ENCODE measurements at regions not wholly inside any gene's neighbourhood (a gene's known extent, or its start where the extent isn't known, plus 50 kb on each side); places are given as distances from the start of the nearest gene placed in this dataset.

- Histone ChIP-seq H3K27me3 (replicated peaks) (no peaks in the 10 kb centered on the region), H3K36me3 (replicated peaks) (no peaks in the 10 kb centered on the region), H3K4me3 (ENCODE audit: low read depth, low read length) (no peak overlapping the region), H3K27ac (no peak overlapping the region)
- DNase-seq = no peak
- TF ChIP-seq, protein P1, sequence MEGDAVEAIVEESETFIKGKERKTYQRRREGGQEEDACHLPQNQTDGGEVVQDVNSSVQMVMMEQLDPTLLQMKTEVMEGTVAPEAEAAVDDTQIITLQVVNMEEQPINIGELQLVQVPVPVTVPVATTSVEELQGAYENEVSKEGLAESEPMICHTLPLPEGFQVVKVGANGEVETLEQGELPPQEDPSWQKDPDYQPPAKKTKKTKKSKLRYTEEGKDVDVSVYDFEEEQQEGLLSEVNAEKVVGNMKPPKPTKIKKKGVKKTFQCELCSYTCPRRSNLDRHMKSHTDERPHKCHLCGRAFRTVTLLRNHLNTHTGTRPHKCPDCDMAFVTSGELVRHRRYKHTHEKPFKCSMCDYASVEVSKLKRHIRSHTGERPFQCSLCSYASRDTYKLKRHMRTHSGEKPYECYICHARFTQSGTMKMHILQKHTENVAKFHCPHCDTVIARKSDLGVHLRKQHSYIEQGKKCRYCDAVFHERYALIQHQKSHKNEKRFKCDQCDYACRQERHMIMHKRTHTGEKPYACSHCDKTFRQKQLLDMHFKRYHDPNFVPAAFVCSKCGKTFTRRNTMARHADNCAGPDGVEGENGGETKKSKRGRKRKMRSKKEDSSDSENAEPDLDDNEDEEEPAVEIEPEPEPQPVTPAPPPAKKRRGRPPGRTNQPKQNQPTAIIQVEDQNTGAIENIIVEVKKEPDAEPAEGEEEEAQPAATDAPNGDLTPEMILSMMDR (IDR thresholded peaks at IDR 0.05; ENCODE audit: low read depth, low read length, missing control alignments) = no peak
- in situ Hi-C loops (cut with HindIII; ENCODE audit: low pct_ligation_motif_present, low sequenced_read_pairs) = no loop called here
Measured at GRCh38 chr10:34918060-34918775, 103.1 kb upstream of the PARD3 start.

DNA sequence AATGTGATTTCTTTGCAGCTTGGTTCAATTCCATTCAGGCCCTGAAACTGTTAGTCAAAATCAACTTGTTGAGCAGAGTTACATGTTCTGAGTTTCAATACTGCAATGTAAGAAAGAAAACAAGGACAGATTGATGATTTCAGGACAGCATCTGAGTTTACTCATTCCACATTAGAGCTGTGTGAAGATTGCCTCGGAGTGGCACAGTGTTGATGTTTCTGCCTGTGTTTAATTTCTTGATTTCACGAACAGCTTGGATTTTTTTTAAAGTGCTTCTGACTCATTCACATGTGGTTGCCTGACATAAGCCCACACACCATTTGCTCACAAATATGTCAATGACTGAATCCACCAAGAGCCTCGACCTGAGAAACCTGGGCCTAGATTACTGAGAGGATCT, 101.2 kb upstream of the PARD3 start:
- no peak overlapping the region for H3K27ac ChIP-seq
- TF ChIP-seq, protein P1 (IDR thresholded peaks at IDR 0.05; ENCODE audit: low read depth, low read length, missing control alignments) = no peak
- H3K36me3 ChIP-seq (replicated peaks) = no peaks in the 10 kb centered on the region
- H3K27me3 ChIP-seq (replicated peaks) = no peaks in the 10 kb centered on the region
- in situ Hi-C loops (cut with HindIII; ENCODE audit: low pct_ligation_motif_present, low sequenced_read_pairs) = no loop called here
- no peak overlapping the region for H3K4me3 ChIP-seq (ENCODE audit: low read depth, low read length)
- DNase-seq = peak; percentile 64

DNA sequence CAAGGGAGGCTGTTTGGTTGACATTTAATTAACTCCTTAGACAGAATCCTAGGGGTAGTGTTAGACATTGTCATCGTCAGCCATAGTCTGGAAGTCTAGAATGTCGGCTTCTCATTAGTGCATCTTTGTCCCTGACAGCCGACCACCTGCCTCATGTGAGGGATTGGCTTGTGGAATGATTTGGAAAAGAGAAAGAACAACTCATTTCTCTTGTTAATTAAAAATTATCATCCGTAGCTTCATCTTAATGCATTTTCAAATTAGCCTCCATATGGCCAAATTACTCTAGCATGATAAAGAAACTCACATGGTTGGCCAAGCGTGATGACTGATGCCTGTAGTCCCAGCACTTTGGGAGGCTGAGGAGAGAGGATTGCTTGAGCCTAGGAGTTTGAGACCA, 97.7 kb upstream of the PARD3 start:
- TF ChIP-seq, protein P1 (IDR thresholded peaks at IDR 0.05; ENCODE audit: low read depth, low read length, missing control alignments) = no peak
- Histone ChIP-seq H3K4me3 (ENCODE audit: low read depth, low read length) (no peak overlapping the region), H3K27ac (no peak overlapping the region), H3K36me3 (replicated peaks) (no peaks in the 10 kb centered on the region), H3K27me3 (replicated peaks) (no peaks in the 10 kb centered on the region)
- no peak for DNase-seq
- in situ Hi-C loops (cut with HindIII; ENCODE audit: low pct_ligation_motif_present, low sequenced_read_pairs) = no loop called here

DNA sequence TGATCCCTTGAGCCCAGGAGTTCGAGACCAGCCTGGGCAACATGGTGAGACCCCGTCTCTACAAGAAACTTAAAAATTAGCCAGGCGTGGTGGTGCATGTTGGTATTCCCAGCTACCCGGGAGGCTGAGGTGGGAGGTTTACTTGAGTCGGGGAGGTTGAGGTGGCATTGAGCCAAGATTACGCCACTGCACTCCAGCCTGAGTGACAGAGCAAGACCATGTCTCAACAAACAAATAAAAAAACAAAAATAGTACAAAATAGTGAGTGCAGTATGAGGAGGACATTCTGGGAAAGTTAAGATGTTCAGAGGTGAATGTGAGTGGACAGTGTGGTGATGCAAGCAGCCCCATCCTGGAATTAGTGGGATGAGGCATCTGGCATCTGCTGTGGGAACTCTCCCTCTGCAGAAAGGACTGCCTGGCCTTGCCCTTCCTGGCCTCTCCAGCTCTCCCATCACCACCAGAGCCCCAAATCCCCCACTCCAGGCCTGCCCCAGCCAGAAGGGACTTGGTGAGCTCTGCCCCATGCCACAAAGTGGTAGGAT, 96.6 kb upstream of the PARD3 start:
- Histone ChIP-seq H3K4me3 (ENCODE audit: low read depth, low read length) (no peak overlapping the region), H3K36me3 (replicated peaks) (no peaks in the 10 kb centered on the region), H3K27ac (no peak overlapping the region), H3K27me3 (replicated peaks) (no peaks in the 10 kb centered on the region)
- no peak for DNase-seq
- in situ Hi-C loops (cut with HindIII; ENCODE audit: low pct_ligation_motif_present, low sequenced_read_pairs) = no loop called here
- TF ChIP-seq, protein P1 (IDR thresholded peaks at IDR 0.05; ENCODE audit: low read depth, low read length, missing control alignments) = no peak

DNA sequence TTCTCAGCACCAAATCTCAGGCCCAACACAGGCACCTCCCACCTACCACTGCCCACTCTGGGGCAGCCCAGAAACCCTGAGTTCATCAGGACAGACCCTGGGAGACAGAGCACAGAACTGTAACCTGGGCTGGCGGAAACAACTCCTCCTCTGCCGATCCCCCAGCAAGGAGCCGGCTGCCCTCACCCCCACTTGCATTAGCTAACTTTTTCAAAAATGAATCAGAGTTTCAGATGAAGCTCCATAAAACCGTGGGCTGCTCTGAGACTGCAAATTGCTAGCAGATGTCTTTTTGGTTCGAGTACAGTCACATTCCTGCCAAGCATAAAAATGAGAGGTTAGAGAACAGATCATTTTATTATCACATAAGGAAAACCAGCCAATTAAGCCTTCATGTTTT, 93.4 kb upstream of the PARD3 start:
- Histone ChIP-seq H3K36me3 (replicated peaks) (no peaks in the 10 kb centered on the region), H3K4me3 (ENCODE audit: low read depth, low read length) (no peak overlapping the region), H3K27me3 (replicated peaks) (no peaks in the 10 kb centered on the region), H3K27ac (no peak overlapping the region)
- peak; percentile 38 for DNase-seq
- TF ChIP-seq, protein P1 (IDR thresholded peaks at IDR 0.05; ENCODE audit: low read depth, low read length, missing control alignments) = no peak
- in situ Hi-C loops (cut with HindIII; ENCODE audit: low pct_ligation_motif_present, low sequenced_read_pairs) = no loop called here
